Activated naive CD4-positive, alpha-beta T cell treated with anti-CD3 and anti-CD28 coated beads, Interleukin-2, amount 50 U/mL, for 72 hours (primary cell): ENCODE measurements at regions not wholly inside any gene's neighbourhood (a gene's known extent, or its start where the extent isn't known, plus 50 kb on each side); places are given as distances from the start of the nearest gene placed in this dataset.

Source experiments
- ATAC-seq, 2 donors: fragments of 150-1000 bp; cut with Tn5 transposase; 2 replicates each; pipeline ENCODE4 v1.10.0; 2021; ENCODE audit warnings: mild to moderate bottlenecking in 2 of 2, moderate library complexity in 2 of 2
- DNase-seq, 2 donors: peaks; one replicate each; pipeline ENCODE4 v3.0.0; 2021 to 2022; ENCODE audit warnings: low spot score in 2 of 2
- H3K27ac Mint-ChIP-seq, 2 donors: one replicate each; pipeline ENCODE4 v1.8.0; 2022; ENCODE audit warnings: mild to moderate bottlenecking in 2 of 2, mixed read lengths in 2 of 2
- H3K36me3 Mint-ChIP-seq, 2 donors: one replicate each; pipeline ENCODE4 v1.8.0; 2022; ENCODE audit warnings: mixed read lengths in 2 of 2
- H3K9me3 Mint-ChIP-seq, 2 donors: one replicate each; pipeline ENCODE4 v1.8.0; 2022; ENCODE audit warnings: mixed read lengths in 2 of 2

DNA sequence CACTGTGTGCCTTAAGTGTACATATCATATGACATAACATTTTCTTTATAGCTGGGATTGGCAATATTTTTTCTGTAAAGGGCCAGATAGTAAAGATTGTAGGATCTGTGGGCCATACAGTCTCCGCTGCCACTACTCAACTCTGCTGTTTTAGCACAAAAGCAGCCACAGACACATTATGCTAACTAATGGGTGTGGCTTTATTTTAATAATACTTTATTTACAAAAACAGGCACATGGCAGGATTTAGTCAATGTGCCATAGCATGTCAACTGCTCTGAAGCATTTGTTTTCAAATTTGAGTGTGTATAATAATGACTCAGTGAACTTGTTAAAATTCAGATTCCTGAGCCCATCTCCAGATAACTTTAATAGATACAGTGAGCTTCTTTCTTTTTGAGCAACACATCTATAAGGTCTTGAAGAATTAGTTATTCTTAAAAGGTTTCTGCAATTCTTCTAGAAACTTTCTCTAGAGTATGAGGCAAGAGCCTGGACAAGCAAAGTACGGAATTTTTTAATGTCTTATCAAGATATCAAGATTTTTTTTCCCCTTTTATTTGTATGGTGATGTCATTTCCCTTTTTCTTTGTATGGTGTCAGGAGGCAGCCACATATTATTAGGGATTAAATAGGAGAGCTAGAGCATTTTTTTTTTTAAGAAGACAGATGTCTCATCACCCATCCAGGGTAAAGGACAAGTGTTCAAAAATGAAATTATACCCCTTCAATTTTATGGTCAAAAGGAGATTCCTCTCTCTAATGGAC, 518.3 kb downstream of the DHX35 start:
- no peaks in the 10 kb centered on the region for H3K9me3 Mint-ChIP-seq
- ATAC-seq (no peak), DNase-seq (no peak)
- H3K27ac Mint-ChIP-seq = no peak overlapping the region
- H3K36me3 Mint-ChIP-seq = no peaks in the 10 kb centered on the region

DNA sequence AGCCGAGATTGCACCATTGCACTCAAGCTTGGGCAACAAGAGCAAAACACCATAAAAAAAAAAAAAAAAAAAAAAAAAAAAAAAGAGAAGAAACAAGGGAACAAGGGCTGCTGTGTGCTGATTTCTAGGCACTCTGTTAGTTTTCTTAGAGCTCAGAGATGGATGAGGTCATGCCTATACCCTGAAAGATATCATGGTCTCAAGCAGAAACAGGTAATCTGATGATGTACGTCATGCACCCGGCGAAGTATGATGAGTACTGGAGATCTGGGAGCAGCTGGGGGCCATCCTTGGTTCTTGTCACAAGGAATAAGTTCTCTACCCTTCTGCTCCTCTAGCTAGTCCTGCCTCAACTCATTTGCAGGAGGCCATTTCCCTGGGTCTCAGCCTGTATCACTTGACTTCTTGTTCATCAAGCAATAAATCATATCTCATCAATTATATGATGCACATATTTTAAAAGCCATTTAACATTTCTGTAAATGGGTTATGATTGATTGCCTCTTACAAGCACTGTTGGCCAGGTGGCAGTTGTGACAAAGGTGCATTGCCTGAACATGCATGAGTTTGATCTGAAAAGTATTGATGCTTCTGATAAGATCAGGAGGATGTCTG, 517.2 kb downstream of the DHX35 start:
- Mint-ChIP-seq H3K9me3 (no peaks in the 10 kb centered on the region), H3K36me3 (no peaks in the 10 kb centered on the region), H3K27ac (no peak overlapping the region)
- DNase-seq = no peak
- ATAC-seq = no peak

DNA sequence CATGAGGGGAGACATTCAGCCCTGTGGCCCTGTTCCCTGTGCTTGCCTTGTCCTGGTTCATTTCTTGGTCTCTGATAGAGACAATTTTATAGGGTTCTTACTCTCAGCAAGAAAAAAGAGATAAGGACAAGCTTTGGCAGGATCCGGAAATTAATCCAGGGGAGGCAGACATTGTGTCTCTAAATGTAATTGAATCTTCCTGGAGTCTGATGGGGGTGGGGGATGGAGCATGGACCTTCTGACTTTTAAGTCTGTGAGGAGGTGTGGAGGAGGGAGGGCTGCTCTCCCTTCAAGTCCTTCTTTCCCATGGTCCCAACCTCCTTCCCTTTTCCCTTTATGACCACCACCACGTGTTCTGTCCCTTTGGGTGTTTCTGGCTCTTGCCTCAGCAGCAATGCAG, 512.7 kb downstream of the DHX35 start:
- H3K36me3 Mint-ChIP-seq = no peaks in the 10 kb centered on the region
- H3K27ac Mint-ChIP-seq = no peak overlapping the region
- no peaks in the 10 kb centered on the region for H3K9me3 Mint-ChIP-seq
- DNase-seq (no peak), ATAC-seq (no peak)

DNA sequence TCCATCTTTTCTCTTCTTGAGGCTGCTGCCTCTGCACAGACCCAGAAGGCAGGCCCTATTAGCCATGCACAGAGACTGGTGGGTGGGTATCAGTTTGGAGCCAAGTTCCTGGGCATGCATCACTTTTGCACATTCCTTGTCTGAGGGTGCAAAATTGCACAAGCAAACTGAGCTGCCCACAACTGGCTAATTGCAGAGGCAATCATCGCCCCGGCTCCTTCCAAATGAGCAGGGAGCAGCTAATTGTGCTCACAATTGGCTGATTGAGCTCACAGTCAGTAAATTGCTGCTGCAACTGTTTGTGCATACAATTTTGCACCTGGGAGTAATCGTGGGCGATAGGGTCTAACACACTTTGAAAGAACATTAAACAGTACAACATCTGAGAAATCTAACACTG, 511.4 kb downstream of the DHX35 start:
- no peaks in the 10 kb centered on the region for H3K9me3 Mint-ChIP-seq
- no peak overlapping the region for H3K27ac Mint-ChIP-seq
- ATAC-seq (no peak), DNase-seq (no peak)
- no peaks in the 10 kb centered on the region for H3K36me3 Mint-ChIP-seq

DNA sequence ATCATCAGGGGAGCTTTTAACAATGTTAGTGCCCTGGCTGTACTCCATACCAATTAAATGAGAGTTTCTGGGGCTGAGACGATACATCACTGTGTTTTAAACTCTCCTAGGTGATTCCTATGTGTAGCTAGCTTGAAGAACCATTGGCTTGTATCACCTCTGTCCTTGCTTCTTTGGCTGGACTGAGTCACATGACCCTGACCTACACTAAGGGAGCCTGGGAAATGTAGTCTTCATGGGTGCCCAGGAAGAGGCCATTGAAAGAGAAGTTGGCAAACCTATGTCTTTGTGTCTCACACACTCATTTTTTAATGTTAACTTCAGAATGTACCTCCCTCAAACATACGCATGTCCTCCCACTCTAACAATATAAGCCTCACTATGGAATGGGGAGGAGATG, 506.6 kb downstream of the DHX35 start:
- no peak overlapping the region for H3K27ac Mint-ChIP-seq
- DNase-seq (no peak), ATAC-seq (no peak)
- H3K36me3 Mint-ChIP-seq = no peaks in the 10 kb centered on the region
- H3K9me3 Mint-ChIP-seq = peaks cover 0 to 4% of the 10 kb centered on the region in 2 donors

DNA sequence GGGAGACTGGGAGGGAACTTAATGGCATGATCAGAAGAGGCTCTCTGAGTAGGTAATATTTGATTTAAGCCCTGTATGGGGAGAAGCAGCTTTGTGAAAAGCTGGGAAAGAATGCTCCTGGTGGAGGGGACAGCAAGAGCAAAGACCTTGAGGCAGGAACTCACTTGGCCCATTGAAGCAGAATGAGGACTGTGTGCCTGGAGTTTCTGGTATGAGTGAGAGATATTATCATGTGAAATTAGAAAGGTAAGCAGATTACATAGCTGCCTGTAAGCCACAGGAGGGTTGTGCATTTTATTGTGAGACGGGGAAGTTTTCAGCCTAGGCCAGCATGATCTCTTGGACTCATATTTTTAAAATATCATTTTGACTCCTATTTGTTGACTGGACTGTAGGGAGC, 502.1 kb downstream of the DHX35 start:
- Mint-ChIP-seq H3K9me3 (peaks cover 0 to 4% of the 10 kb centered on the region in 2 donors), H3K36me3 (no peaks in the 10 kb centered on the region), H3K27ac (no peak overlapping the region)
- no peak for ATAC-seq
- DNase-seq = no peak

DNA sequence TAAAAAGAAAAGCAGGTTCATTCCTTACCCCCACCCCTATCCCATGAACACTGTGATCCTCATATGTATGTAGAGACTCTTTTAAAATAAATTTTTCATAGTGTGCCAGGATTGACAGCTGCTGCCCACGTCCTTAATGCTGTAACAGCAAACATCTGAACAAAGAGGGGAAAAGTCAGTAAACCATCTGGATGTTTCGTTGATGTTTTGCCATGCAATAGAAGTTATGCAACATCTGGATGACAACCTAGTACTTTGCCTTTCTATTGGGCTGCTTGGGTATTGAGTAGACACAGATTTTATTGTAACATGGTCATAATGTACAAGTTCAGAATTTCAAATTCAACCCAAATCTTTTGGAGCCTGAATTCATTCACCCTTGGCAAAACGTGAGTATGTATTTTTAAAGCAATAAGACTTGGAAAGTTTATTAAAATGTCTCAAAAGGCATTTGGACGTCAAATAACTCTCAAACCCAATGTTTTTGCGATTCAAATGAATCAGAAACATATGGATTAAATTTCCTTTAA, 500.3 kb downstream of the DHX35 start:
- ATAC-seq (no peak), DNase-seq (no peak)
- Mint-ChIP-seq H3K36me3 (no peaks in the 10 kb centered on the region), H3K27ac (no peak overlapping the region), H3K9me3 (peaks cover 4 to 10% of the 10 kb centered on the region in 2 donors)

DNA sequence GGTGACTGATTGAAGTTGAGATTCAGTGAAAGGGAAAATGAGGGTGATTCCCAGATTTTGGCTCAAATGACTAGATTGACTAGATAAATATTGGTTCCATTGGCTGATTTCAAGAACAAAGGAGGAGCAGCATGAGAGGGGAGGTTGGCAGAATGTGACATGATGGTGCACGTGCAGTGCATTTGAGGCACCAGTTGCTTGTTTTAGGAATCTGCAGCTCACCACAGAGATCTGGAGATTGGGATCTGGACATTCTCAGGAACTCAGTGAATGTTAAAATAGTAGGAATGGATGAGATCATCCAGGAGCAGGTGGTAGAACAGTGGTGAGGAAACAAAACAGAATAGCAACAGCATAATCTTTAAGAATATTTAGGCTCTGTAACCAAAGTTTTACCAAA, 496.3 kb downstream of the DHX35 start:
- peaks cover 4 to 16% of the 10 kb centered on the region in 2 donors for H3K9me3 Mint-ChIP-seq
- no peak for DNase-seq
- no peak for ATAC-seq
- H3K27ac Mint-ChIP-seq = no peak overlapping the region
- H3K36me3 Mint-ChIP-seq = no peaks in the 10 kb centered on the region

DNA sequence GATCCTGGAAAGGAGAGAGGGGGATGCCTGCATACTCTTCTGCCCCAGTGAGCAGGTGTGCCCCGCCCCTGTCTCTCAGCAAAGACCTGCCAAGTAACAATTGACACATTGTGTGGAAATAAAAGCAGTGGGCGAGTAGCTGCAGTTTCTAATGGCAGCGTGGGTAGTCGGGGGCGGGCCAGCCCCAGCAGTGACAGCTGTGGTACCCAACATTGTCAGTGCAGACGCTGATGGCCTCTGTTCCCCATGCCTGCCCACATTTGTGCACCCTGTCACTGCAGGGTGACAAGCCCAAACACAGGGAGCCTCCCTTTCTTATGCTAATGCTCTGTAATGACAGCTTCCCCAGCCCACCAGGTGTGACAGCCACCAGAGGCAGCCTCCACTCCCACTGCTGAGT, 491.7 kb downstream of the DHX35 start:
- DNase-seq (no peak), ATAC-seq (no peak)
- Mint-ChIP-seq H3K27ac (no peak overlapping the region), H3K36me3 (no peaks in the 10 kb centered on the region), H3K9me3 (peaks cover 8 to 16% of the 10 kb centered on the region in 2 donors)

DNA sequence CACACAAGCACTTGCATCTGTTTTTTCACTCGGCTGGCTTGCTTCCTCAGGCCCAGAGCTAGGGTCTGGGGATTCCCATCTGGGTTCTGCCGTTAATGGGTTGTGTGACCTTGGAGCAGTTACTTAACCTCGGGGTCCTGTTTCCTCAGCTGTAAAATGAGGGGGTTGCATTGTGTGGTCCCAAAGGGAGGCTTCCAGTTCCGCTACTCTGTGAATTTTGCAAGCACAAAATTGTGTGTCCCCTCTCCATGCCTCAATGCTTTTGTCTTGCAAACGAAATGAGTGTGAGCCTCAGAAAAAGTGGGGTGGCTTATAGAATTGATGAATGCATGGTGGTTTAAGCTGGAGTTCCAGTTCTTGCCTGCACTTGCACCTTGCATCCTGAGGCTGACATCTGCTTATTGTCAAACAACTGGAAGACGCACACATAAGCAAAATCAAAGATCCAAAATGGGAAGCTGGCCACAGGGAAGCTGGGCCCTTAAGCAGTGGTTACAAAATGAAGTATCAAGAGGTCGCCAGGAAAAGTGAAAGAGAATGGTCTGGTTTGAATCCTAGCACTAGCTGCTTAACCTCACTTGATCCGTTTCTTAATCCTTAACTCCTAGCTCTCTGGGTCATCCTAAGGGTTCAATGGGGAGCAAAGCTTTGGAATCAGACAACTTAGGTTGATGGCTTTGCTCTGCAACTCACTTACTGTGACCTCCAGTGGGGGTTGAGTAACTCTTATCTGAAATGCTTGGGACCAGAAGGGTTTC, 490.6 kb downstream of the DHX35 start:
- Mint-ChIP-seq H3K27ac (no peak overlapping the region), H3K36me3 (no peaks in the 10 kb centered on the region), H3K9me3 (peaks cover 6 to 8% of the 10 kb centered on the region in 2 donors)
- ATAC-seq (no peak), DNase-seq (no peak)

DNA sequence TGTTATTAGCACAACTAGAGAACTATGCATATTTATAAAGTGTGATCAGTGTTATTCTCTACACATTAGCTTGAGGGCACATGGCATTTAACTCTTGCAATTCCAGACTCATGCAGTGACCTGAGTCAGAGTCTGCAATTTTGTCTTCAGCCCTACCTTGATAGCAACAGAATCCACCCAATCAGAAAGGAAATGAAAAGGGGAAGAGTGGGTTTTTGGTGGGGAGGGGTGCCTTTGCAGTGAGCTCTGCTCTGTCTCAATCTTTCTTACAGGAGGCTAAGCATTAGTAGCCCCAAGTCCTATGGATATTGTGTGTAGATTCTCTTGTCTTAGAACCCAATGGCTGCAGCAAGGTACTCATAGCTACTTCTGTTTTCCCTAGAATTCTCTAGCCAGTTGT, 489.2 kb downstream of the DHX35 start:
- no peak for DNase-seq
- Mint-ChIP-seq H3K9me3 (peaks cover 5 to 8% of the 10 kb centered on the region in 2 donors), H3K36me3 (no peaks in the 10 kb centered on the region), H3K27ac (no peak overlapping the region)
- no peak for ATAC-seq

DNA sequence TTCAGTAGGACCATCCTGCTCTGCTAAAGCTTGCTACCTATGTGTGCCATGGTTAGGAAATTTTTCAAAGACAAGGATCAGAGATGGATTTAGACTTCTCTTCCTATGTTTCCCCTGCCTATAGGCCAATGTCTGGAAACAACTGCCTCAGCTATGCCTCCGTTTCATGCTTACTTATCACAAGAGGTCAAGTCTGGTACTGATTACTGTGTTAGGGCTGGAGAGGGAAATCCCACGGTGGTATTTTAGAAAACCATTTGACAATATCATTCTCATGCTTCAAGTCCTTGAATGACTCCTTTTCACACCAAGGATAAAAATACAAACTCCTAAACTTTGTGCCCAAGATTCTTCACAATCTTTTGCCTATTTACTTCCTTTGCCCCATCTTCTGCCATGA, 484.3 kb downstream of the DHX35 start:
- ATAC-seq (no peak), DNase-seq (no peak)
- Mint-ChIP-seq H3K9me3 (peaks cover 0 to 4% of the 10 kb centered on the region in 2 donors), H3K36me3 (no peaks in the 10 kb centered on the region), H3K27ac (no peak overlapping the region)

DNA sequence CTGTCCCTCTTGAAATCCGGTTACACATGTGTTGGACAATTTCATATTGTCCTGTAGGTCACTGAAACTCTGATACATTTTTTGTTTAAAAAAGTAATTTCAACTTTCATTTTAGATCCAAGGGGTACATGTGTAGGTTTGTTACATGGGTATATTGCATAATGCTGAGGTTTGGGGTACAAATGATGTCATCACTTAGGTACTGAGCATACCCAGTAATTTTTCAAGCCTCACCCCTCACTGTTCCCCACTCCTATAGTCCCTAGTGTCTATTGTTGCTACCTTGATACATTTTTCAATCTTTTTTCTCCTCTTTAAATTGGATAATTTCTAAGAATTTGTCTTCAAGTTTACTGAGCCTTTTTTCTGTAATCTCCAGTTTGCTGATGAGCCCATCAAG, 483.0 kb downstream of the DHX35 start:
- H3K27ac Mint-ChIP-seq = no peak overlapping the region
- ATAC-seq = no peak
- H3K36me3 Mint-ChIP-seq = no peaks in the 10 kb centered on the region
- peaks cover 0 to 10% of the 10 kb centered on the region in 2 donors for H3K9me3 Mint-ChIP-seq
- no peak for DNase-seq

DNA sequence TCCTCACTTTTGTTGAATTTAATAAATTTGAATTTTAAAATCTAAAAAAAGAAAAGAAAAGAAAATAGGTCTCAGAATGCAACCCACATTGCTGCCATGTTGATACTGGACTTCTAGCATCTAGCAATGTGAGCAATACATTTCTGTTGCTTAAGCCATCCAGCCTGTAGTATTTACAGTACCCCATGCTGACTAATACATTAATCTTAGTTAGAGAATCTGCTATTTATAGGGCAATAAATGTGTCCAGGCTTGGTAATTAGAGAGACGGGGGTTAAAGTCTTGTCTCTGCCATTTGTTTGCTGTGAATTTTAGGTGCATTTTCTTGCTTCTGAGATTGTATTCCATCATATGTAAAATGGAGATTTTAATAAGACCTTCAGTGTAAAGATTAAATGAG, 471.3 kb downstream of the DHX35 start:
- no peak for DNase-seq
- Mint-ChIP-seq H3K27ac (no peak overlapping the region), H3K9me3 (peaks cover 3 to 4% of the 10 kb centered on the region in 2 donors), H3K36me3 (no peaks in the 10 kb centered on the region)
- ATAC-seq = no peak

DNA sequence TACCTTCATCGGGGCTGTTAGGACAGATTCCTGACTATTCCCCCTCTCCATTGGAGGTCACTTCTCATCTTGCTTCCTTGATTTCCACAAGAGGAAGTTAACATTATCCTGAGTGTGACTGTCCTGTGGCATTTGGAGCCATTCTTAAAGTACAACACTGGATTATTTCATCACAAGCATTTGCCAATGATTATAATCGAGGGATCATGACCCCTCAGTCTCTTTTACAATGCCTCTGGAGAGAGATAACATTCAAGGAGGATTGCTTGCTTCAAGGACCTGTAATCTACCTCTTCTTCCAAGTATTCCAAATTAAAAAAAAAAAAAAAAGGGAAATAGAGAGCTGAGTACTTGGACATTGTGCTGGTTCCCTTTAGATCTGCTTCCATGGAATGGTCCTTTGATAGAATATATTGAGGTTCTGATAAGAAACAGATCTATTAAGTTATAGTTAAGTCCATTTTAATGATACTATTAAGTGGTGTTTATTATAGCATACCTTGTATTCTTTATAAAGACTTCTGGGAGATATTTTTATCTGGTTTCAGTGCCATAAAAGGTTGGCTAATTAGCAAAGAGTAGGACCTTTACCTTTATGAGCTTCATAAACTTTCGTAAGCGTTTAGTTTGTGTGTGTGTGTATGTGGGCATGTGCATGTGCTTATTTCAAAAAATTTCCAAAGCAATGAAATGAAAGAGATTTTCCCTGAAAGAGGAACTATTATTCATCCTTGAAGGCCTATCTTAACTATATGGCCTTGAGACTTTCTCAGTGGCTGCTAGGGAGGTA, 469.1 kb downstream of the DHX35 start:
- no peak for DNase-seq
- Mint-ChIP-seq H3K36me3 (no peaks in the 10 kb centered on the region), H3K27ac (no peak overlapping the region), H3K9me3 (peaks cover 0 to 3% of the 10 kb centered on the region in 2 donors)
- no peak for ATAC-seq

DNA sequence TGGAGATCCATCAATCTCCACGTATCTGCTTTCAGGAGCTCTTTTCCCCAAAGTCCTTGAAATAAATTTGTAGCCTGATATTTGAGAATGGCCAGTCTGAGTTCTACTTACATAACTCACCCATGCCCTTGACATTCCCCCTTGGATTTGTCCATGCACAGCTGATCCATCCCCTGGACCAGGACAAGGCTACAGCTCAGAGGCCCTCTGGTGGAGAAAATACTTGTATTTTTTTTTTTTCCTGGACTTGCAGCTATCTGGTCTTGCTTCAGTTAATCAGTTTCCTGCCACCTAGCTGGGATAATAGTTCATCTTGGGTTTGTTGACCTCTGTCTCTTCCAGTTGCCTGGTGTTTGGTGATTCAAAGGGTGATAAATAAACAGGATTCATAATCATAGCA, 467.6 kb downstream of the DHX35 start:
- Mint-ChIP-seq H3K9me3 (peaks cover 0 to 3% of the 10 kb centered on the region in 2 donors), H3K27ac (no peak overlapping the region), H3K36me3 (no peaks in the 10 kb centered on the region)
- no peak for ATAC-seq
- DNase-seq = no peak
